NCI-H524 (cell line): ENCODE measurements at regions not wholly inside any gene's neighbourhood (a gene's known extent, or its start where the extent isn't known, plus 50 kb on each side); places are given as distances from the start of the nearest gene placed in this dataset.

Source experiments
- DNase-seq, 2 experiments: peaks; one replicate each; lab custom pipeline; 2025; lab: John Stamatoyannopoulos, UW

GRCh38 chr15:87245592-87245991, 1010.9 kb downstream of the NTRK3 start:
- no peak for DNase-seq

- peak in 1 of 2 experiments; percentile 8 for DNase-seq
Observed at GRCh38 chr15:87243474-87243873, 1013.1 kb downstream of the NTRK3 start.

GRCh38 chr15:87239582-87240230, 1016.8 kb downstream of the NTRK3 start:
- DNase-seq, result no peak

- DNase-seq, result no peak
Observed at GRCh38 chr15:87238451-87239068, 1018.0 kb downstream of the NTRK3 start.

GRCh38 chr15:87228460-87228859, 1028.1 kb downstream of the NTRK3 start:
- DNase-seq, result no peak

GRCh38 chr15:87227846-87228245, 1028.7 kb downstream of the NTRK3 start:
- no peak for DNase-seq

- DNase-seq, result no peak
Observed at GRCh38 chr15:87225436-87225835, 1031.1 kb downstream of the NTRK3 start.

GRCh38 chr15:87224404-87224803, 1032.1 kb downstream of the NTRK3 start:
- no peak for DNase-seq

- no peak for DNase-seq
Observed at GRCh38 chr15:87219650-87220615, 1036.6 kb downstream of the NTRK3 start.

- no peak for DNase-seq
Observed at GRCh38 chr15:87215100-87215499, 1041.4 kb downstream of the NTRK3 start.

GRCh38 chr15:87213626-87214025, 1042.9 kb downstream of the NTRK3 start:
- no peak for DNase-seq

GRCh38 chr15:87212041-87212440, 1044.5 kb downstream of the NTRK3 start:
- DNase-seq, result no peak

GRCh38 chr15:87211547-87211946, 1045.0 kb downstream of the NTRK3 start:
- DNase-seq, result no peak

GRCh38 chr15:87209891-87210689, 1046.4 kb downstream of the NTRK3 start:
- DNase-seq, result no peak

GRCh38 chr15:87207990-87208580, 1048.5 kb downstream of the NTRK3 start:
- DNase-seq, result peak; percentile 86 to 94

- DNase-seq, result peak; percentile 99
Observed at GRCh38 chr15:87207251-87207650, 1049.3 kb downstream of the NTRK3 start.

GRCh38 chr15:87201986-87202385, 1054.6 kb downstream of the NTRK3 start:
- DNase-seq, result no peak

- peak; percentile 77 to 93 for DNase-seq
Observed at GRCh38 chr15:87200149-87200548, 1056.4 kb downstream of the NTRK3 start.

GRCh38 chr15:87197981-87198380, 1058.6 kb downstream of the NTRK3 start:
- no peak for DNase-seq

- no peak for DNase-seq
Observed at GRCh38 chr15:87196498-87196897, 1060.0 kb downstream of the NTRK3 start.

- no peak for DNase-seq
Observed at GRCh38 chr15:87193481-87193880, 1063.1 kb downstream of the NTRK3 start.
